ENCODE measurements at regions not wholly inside any gene's neighbourhood (a gene's known extent, or its start where the extent isn't known, plus 50 kb on each side); places are given as distances from the start of the nearest gene placed in this dataset.

DNA sequence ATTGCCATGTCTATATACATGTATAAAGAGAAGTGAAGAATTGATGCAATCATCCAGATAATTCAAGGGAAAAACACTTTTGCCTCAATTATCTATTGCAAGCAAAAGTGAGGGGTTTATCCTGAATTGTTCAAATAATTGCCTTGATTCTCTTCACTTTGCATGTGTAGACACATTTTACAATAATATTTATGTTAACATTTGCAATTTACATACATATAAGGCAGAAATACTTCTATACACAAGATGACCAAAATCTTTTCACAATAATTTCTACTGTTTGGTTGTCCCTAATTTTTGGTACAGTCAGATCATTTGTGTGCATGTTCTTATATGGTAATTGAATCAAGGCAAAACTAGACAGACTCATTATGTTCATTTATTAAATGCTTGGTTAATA is 285.3 kb upstream of the TMEM161B start:
- H3K4me3 ChIP-seq (ENCODE audit: low read depth, low read length), result no peak overlapping the region
- TF ChIP-seq CTCF (IDR thresholded peaks at IDR 0.05; ENCODE audit: borderline replicate concordance, insufficient read depth, low read depth, low read length), result no peak

DNA sequence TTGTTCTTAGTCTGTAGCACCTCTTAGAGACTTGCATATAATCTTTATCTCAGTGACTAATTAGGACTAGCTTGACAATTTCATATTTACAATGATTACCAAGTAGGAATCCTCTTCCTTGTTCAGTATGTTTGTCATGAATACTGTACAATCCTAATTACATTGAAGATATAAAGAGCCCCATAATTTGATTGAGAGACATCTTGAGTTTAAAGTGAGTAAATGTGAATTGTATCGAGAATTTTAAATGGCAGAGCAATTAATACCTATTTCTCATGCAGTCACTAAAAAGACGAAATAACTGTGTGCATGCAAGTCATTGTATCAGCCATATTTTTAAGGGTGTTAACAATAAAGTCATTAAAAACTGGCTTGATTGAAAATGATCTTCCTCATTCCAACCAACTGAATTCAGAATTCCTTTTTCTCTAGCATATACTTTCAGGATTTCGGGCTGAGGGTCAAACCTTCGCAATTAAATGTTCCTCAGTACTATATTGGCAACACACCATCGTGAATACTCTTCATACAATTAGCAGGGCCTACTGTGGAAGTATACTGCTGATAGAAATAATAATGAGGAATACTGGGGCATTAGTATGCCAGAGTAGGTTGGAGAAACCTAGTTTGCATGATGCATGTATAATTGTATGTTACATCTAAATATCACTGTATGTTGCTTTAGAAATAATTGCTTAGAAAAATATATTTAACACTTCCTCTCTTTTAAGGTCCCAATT is 284.7 kb upstream of the TMEM161B start:
- no peak for TF ChIP-seq CTCF (IDR thresholded peaks at IDR 0.05; ENCODE audit: borderline replicate concordance, insufficient read depth, low read depth, low read length)
- H3K4me3 ChIP-seq (ENCODE audit: low read depth, low read length), result no peak overlapping the region

- H3K4me3 ChIP-seq (ENCODE audit: low read depth, low read length), result no peak overlapping the region
- TF ChIP-seq CTCF (IDR thresholded peaks at IDR 0.05; ENCODE audit: borderline replicate concordance, insufficient read depth, low read depth, low read length), result no peak
These were observed 283.8 kb upstream of the TMEM161B start for GRCh38 chr5:88552426-88552825.

DNA sequence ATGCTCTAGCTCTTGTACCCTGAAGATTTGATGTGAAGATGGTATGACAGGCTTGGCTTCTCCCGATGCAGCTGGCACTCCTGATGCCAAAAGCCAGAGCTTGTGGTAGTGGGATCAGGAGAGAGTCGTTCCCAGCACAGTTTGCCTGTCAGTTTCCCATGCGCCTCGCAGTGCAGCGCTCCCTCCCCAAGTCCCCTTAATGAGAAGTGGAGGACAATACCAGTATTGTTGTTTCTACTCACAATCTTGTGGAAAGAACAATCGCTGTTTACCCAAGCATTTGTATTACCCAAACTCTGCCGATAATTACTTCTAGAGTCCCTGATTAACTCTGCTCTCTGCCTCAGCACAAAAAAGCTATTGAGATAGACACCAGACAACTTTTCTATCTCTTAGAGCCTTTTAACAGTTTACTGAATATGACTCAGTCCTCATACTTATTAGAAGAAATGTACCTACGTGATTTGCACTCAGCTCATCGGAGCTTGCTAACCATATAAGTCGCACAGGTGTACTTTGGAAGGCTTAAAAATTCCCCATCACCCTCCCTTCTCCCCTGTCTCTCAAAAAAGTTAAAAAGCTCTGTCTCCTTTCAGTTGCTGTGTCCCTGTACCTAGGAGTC is 283.2 kb upstream of the TMEM161B start:
- no peak for TF ChIP-seq CTCF (IDR thresholded peaks at IDR 0.05; ENCODE audit: borderline replicate concordance, insufficient read depth, low read depth, low read length)

DNA sequence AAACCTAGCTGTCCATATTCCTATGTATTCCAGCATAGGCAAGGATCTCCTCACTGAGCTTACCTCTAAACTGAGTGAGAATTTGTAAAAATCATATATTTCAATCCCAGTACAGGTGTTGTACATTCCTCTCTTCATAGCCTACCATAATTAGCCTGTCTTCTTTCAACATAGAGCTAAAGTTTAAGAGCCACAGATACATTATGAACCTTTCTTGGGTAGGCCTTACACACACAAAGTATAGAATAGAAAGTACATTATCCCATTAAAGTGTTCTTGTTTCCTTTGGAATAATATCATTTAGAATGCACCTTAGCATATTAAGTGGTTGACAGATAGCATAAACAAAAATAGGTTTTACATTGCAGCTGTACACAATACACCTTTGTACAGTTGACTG is 282.1 kb upstream of the TMEM161B start:
- TF ChIP-seq CTCF (IDR thresholded peaks at IDR 0.05; ENCODE audit: borderline replicate concordance, insufficient read depth, low read depth, low read length), result no peak
- no peak overlapping the region for H3K4me3 ChIP-seq (ENCODE audit: low read depth, low read length)

More for the DNA sequence above, 283.2 kb upstream of the TMEM161B start:
- H3K4me3 ChIP-seq (ENCODE audit: low read depth, low read length), result no peak overlapping the region

DNA sequence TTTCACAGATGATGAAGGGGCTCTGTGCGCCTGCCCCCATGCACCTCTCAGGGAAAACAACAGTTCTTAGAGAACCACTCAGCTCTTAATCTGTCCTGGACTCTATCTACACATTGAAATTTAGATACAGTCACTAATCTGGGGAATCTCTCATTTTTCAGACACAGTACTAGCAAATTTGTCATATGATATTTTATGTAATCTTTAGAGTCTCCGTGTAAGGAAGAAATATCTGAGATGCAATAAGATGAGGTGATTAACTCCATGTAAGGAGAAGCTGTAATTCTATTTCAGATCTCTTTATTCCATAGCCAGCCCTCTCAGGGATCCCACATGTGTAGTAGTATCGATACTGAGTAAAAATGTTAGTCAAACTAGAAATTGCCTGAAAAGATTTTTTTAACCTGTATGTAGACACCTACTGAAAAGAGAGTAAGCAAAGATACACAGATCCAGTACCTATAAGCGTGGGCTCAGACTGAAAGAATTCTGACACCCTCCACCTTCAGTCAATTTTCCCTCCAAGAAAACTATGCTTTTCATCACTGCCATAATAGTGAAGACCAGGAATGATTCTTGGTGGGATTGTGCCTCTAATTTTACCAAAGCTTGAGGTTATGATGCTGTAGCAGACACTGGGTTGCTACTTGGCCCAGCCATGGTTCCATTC is 279.6 kb upstream of the TMEM161B start:
- TF ChIP-seq CTCF (IDR thresholded peaks at IDR 0.05; ENCODE audit: borderline replicate concordance, insufficient read depth, low read depth, low read length), result no peak
- no peak overlapping the region for H3K4me3 ChIP-seq (ENCODE audit: low read depth, low read length)
